ENCODE measurements at regions not wholly inside any gene's neighbourhood (a gene's known extent, or its start where the extent isn't known, plus 50 kb on each side); places are given as distances from the start of the nearest gene placed in this dataset.

DNA sequence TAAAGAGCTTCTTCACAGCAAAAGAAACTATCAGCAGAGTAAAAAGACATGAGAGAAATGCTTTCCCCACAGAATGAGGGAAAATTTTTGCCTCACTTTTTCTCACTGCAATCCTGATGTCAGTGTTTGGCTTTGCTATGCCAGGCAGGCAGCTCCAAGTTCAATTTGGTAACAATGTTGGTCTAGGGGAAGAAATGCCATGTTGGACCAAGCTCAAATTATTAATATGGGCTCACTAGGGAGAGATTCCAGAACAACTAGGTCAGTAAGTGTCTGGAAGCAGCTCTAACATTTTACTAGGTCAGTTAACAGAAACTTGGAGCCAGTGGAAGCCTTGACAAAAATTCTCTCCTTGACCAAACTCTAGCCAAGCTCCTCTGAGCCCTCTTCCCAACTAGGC, 95.4 kb downstream of the NAF1 start:
- TF ChIP-seq, protein P1, sequence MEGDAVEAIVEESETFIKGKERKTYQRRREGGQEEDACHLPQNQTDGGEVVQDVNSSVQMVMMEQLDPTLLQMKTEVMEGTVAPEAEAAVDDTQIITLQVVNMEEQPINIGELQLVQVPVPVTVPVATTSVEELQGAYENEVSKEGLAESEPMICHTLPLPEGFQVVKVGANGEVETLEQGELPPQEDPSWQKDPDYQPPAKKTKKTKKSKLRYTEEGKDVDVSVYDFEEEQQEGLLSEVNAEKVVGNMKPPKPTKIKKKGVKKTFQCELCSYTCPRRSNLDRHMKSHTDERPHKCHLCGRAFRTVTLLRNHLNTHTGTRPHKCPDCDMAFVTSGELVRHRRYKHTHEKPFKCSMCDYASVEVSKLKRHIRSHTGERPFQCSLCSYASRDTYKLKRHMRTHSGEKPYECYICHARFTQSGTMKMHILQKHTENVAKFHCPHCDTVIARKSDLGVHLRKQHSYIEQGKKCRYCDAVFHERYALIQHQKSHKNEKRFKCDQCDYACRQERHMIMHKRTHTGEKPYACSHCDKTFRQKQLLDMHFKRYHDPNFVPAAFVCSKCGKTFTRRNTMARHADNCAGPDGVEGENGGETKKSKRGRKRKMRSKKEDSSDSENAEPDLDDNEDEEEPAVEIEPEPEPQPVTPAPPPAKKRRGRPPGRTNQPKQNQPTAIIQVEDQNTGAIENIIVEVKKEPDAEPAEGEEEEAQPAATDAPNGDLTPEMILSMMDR (conservative IDR thresholded peaks at IDR 0.05; ENCODE audit: low read depth, low read length) = no peak
- no peak for TF ChIP-seq EZH2phosphoT487 (IDR thresholded peaks at IDR 0.05; ENCODE audit: borderline replicate concordance, low read length)
- no peak for TF ChIP-seq EZH2 (IDR thresholded peaks at IDR 0.05; ENCODE audit: low read length, unreplicated experiment)

All from PC-3 (cell line).